H9 (cell line): ENCODE measurements at regions not wholly inside any gene's neighbourhood (a gene's known extent, or its start where the extent isn't known, plus 50 kb on each side); places are given as distances from the start of the nearest gene placed in this dataset.
A peak's percentile ranks its signal among the peaks of the same experiment; 100 is the strongest.

Experiments
- DNase-seq: peaks from one replicate; pipeline ENCODE4 v3.0.0-alpha.2; 2017
- H2AFZ ChIP-seq: one replicate; pipeline ENCODE4 v1.6.1; 2013; ENCODE audit warnings: mild to moderate bottlenecking, low read length, control low read depth, moderate library complexity
- H2AK5ac ChIP-seq: 2 replicates; pipeline ENCODE4 v1.6.1; 2013; ENCODE audit warnings: low read length, control low read depth, mixed read lengths; ENCODE audit not compliant: insufficient read length
- H2BK120ac ChIP-seq: one replicate; pipeline ENCODE4 v1.6.1; 2013; ENCODE audit warnings: low read depth, mild to moderate bottlenecking, low read length, control low read depth, inconsistent platforms; ENCODE audit not compliant: poor library complexity, severe bottlenecking
- H2BK12ac ChIP-seq: 2 replicates; pipeline ENCODE4 v1.6.1; 2013; ENCODE audit warnings: low read length, control low read depth, mixed read lengths, low read depth; ENCODE audit not compliant: insufficient read length
- H2BK15ac ChIP-seq: 2 replicates; pipeline ENCODE4 v1.6.1; 2013; ENCODE audit warnings: low read depth, low read length, control low read depth
- H2BK20ac ChIP-seq: one replicate; pipeline ENCODE4 v1.6.1; 2013; ENCODE audit warnings: low read depth, mild to moderate bottlenecking, low read length, control low read depth, inconsistent platforms; ENCODE audit not compliant: poor library complexity, severe bottlenecking
- H2BK5ac ChIP-seq: 2 replicates; pipeline ENCODE4 v1.6.1; 2013; ENCODE audit warnings: low read length, control low read depth, mixed read lengths; ENCODE audit not compliant: insufficient read length
- H3K14ac ChIP-seq: 2 replicates; pipeline ENCODE4 v1.6.1; 2013; ENCODE audit warnings: low read length, control low read depth; ENCODE audit not compliant: insufficient read depth
- H3K18ac ChIP-seq: 2 replicates; pipeline ENCODE4 v1.6.1; 2013; ENCODE audit warnings: low read depth, mild to moderate bottlenecking, mixed read lengths, low read length, control low read depth; ENCODE audit not compliant: insufficient read length
- H3K23ac ChIP-seq: 2 replicates; pipeline ENCODE4 v1.6.1; 2013; ENCODE audit warnings: low read length, control low read depth, mixed read lengths, low read depth; ENCODE audit not compliant: insufficient read length
- H3K23me2 ChIP-seq: 2 replicates; pipeline ENCODE4 v1.6.1; 2013; ENCODE audit warnings: low read depth, mild to moderate bottlenecking, mixed read lengths, low read length, control low read depth; ENCODE audit not compliant: insufficient read length, poor library complexity, severe bottlenecking
- H3K27ac ChIP-seq: 2 replicates; pipeline ENCODE4 v1.5.1; 2013; ENCODE audit warnings: low read length, control low read depth, mixed read lengths, low read depth; ENCODE audit not compliant: insufficient read length
- H3K27me3 ChIP-seq: 2 replicates; pipeline ENCODE4 v1.6.1; 2013; ENCODE audit warnings: low read length, control low read depth, inconsistent platforms; ENCODE audit not compliant: insufficient read depth
- H3K4ac ChIP-seq: 2 replicates; pipeline ENCODE4 v1.6.1; 2013; ENCODE audit warnings: low read depth, mild to moderate bottlenecking, control low read depth, inconsistent platforms, low read length, moderate library complexity
- H3K4me1 ChIP-seq: 2 replicates; pipeline ENCODE4 v1.6.1; 2013; ENCODE audit warnings: low read length, control low read depth, inconsistent platforms; ENCODE audit not compliant: insufficient read depth
- H3K4me2 ChIP-seq: 2 replicates; pipeline ENCODE4 v1.6.1; 2013; ENCODE audit warnings: low read length, control low read depth, mixed read lengths; ENCODE audit not compliant: insufficient read length, insufficient read depth
- H3K56ac ChIP-seq: 2 replicates; pipeline ENCODE4 v1.6.1; 2013; ENCODE audit warnings: low read depth, mild to moderate bottlenecking, mixed read lengths, low read length, control low read depth; ENCODE audit not compliant: insufficient read length
- H3K79me1 ChIP-seq: 2 replicates; pipeline ENCODE4 v1.6.1; 2013; ENCODE audit warnings: low read depth, mild to moderate bottlenecking, moderate library complexity, low read length, control low read depth, inconsistent platforms; ENCODE audit not compliant: insufficient read depth, poor library complexity, severe bottlenecking
- H3K79me2 ChIP-seq: 2 replicates; pipeline ENCODE4 v1.6.1; 2013; ENCODE audit warnings: low read length, control low read depth, inconsistent platforms; ENCODE audit not compliant: insufficient read depth
- H3K9ac ChIP-seq: 2 replicates; pipeline ENCODE4 v1.6.1; 2013; ENCODE audit warnings: low read length, control low read depth, mixed read lengths; ENCODE audit not compliant: insufficient read length; ENCODE audit errors: extremely low read depth
- H3K9me3 ChIP-seq: one replicate; pipeline ENCODE4 v1.6.1; 2013; ENCODE audit warnings: low read depth, low read length, inconsistent platforms; ENCODE audit not compliant: control insufficient read depth
- H3T11ph ChIP-seq: one replicate; pipeline ENCODE4 v1.6.1; 2013; ENCODE audit warnings: mild to moderate bottlenecking, low read length, control low read depth, inconsistent platforms
- H4K20me1 ChIP-seq: one replicate; pipeline ENCODE4 v1.6.1; 2013; ENCODE audit not compliant: control insufficient read depth, insufficient read length, insufficient read depth
- H4K5ac ChIP-seq: 2 replicates; pipeline ENCODE4 v1.6.1; 2013; ENCODE audit warnings: low read depth, mild to moderate bottlenecking, mixed read lengths, low read length, control low read depth; ENCODE audit not compliant: insufficient read length
- H4K8ac ChIP-seq: replicated peaks from 2 replicates; pipeline ENCODE4 v1.6.1; 2013; ENCODE audit warnings: low read length, control low read depth, mixed read lengths, low read depth; ENCODE audit not compliant: insufficient read length
- H4K91ac ChIP-seq: 2 replicates; pipeline ENCODE4 v1.6.1; 2013; ENCODE audit warnings: low read depth, mild to moderate bottlenecking, moderate library complexity, mixed read lengths, low read length, control low read depth; ENCODE audit not compliant: insufficient read length
- H3K27ac Mint-ChIP-seq, 3 experiments: 2 replicates in 2 of 3; 3 replicates in 1 of 3; pipeline ENCODE4 v1.8.0; 2020 to 2021; ENCODE audit warnings: mixed read lengths in 3 of 3, mild to moderate bottlenecking in 1 of 3, moderate library complexity in 1 of 3
- H3K27me3 Mint-ChIP-seq: 2 replicates; pipeline ENCODE4 v1.8.0; 2021; ENCODE audit warnings: low read depth, mild to moderate bottlenecking, moderate library complexity, mixed read lengths
- H3K36me3 Mint-ChIP-seq, 3 experiments: 2 replicates in 2 of 3; 3 replicates in 1 of 3; pipeline ENCODE4 v1.8.0; 2020 to 2021; ENCODE audit warnings: low read depth in 3 of 3, mixed read lengths in 3 of 3; ENCODE audit not compliant: insufficient read depth in 1 of 3
- H3K4me1 Mint-ChIP-seq, 2 experiments: 2 replicates each; pipeline ENCODE4 v1.8.0; 2020; ENCODE audit warnings: mixed read lengths in 2 of 2
- H3K4me3 Mint-ChIP-seq, 2 experiments: 2 replicates in 1 of 2; 3 replicates in 1 of 2; pipeline ENCODE4 v1.8.0; 2020 to 2021; ENCODE audit warnings: mild to moderate bottlenecking in 2 of 2, mixed read lengths in 2 of 2, moderate library complexity in 1 of 2
- H3K9me3 Mint-ChIP-seq, 2 experiments: 2 replicates in 1 of 2; 3 replicates in 1 of 2; pipeline ENCODE4 v1.8.0; 2020; ENCODE audit warnings: mild to moderate bottlenecking in 2 of 2, mixed read lengths in 2 of 2, moderate library complexity in 1 of 2
- WGBS: extraction: QIAGEN DNeasy Blood & Tissue Kit; methylation state at CpG from one replicate; pipeline ENCODE4 v1.1.7; 2013; ENCODE audit warnings: missing lambda C conversion rate, low lambda C conversion rate, mixed read lengths; ENCODE audit not compliant: insufficient read length; ENCODE audit errors: extremely low coverage; 5-methylcytosine and 5-hydroxymethylcytosine counted together
- TF ChIP-seq, protein P1 (sequence below): fragments of 200-600 bp; sonication (generic); conservative IDR thresholded peaks from 3 replicates; pipeline ENCODE4 v1.8.0; 2021; ENCODE audit warnings: antibody characterized with exemption, mild to moderate bottlenecking

DNA sequence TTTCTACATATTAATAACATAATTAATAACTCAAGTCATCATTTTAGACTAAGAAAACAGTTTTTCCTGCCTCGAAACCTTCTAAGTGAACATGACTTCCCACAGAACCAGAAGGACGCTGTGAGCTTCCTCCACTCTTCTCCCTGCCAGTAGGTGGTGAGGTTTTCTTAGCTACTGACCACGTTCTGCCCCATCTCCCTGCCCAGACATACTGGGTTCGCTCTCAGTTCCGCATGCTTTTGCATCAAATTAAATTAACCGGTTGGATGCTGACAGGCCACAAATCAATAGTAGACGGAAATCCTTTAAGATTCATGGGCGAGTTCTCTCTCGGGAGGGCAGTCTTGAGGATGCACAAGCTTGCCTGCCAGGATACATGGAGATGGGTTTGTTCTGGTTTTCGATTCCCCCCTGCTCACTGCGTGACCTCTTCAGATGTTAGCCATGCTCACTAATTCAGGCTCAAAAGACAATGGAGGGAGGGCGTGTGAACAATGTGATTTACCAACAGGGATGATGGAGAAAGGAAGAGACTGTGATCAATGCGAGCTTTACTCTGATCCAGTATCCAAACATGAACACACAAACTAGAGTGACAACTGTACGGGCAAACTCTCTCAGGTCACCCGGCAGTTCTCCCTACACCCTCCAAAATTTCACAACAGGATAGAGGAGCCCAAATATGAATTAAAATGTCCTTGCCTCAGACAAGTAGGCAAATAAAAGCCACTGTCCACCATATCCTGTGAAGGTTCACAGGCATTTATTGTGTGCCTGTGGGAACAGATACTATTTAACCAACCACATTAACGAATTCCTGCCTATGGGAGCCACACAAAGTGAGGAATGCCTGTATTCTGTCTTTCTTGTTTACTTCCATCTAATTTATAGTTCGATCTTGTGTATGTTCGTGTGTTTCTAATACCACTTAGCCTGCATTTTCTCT is 375.7 kb downstream of the EIPR1 start:
- DNase-seq = no peak
- no peak overlapping the region for H3K9ac ChIP-seq
- no peak overlapping the region for H4K91ac ChIP-seq
- no peak overlapping the region for H3T11ph ChIP-seq
- H3K18ac ChIP-seq = no peak overlapping the region
- no peak overlapping the region for H3K27ac Mint-ChIP-seq
- no peak overlapping the region for H2BK15ac ChIP-seq
- H2BK120ac ChIP-seq = no peak overlapping the region
- peaks cover 2% of the 10 kb centered on the region for H3K27me3 Mint-ChIP-seq
- no peaks in the 10 kb centered on the region for H3K9me3 ChIP-seq
- no peak overlapping the region for H3K23ac ChIP-seq
- H2BK5ac ChIP-seq = no peak overlapping the region
- H3K27me3 ChIP-seq = no peaks in the 10 kb centered on the region
- H3K4me2 ChIP-seq = no peak overlapping the region
- H3K79me1 ChIP-seq = no peaks in the 10 kb centered on the region
- no peak overlapping the region for H3K14ac ChIP-seq
- TF ChIP-seq, protein P1, sequence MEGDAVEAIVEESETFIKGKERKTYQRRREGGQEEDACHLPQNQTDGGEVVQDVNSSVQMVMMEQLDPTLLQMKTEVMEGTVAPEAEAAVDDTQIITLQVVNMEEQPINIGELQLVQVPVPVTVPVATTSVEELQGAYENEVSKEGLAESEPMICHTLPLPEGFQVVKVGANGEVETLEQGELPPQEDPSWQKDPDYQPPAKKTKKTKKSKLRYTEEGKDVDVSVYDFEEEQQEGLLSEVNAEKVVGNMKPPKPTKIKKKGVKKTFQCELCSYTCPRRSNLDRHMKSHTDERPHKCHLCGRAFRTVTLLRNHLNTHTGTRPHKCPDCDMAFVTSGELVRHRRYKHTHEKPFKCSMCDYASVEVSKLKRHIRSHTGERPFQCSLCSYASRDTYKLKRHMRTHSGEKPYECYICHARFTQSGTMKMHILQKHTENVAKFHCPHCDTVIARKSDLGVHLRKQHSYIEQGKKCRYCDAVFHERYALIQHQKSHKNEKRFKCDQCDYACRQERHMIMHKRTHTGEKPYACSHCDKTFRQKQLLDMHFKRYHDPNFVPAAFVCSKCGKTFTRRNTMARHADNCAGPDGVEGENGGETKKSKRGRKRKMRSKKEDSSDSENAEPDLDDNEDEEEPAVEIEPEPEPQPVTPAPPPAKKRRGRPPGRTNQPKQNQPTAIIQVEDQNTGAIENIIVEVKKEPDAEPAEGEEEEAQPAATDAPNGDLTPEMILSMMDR = peak; percentile 43; the same call in 2 of the 3 replicates
- H3K9me3 Mint-ChIP-seq = no peaks in the 10 kb centered on the region
- H3K79me2 ChIP-seq = no peaks in the 10 kb centered on the region
- H3K4me3 Mint-ChIP-seq = no peak overlapping the region
- no peaks in the 10 kb centered on the region for H3K4me1 ChIP-seq
- H4K8ac ChIP-seq = no peak overlapping the region
- no peak overlapping the region for H3K56ac ChIP-seq
- no peak overlapping the region for H2BK20ac ChIP-seq
- no CpG with 5 or more reads among the region's 18 CpGs for WGBS
- no peak overlapping the region for H3K27ac ChIP-seq
- no peaks in the 10 kb centered on the region for H4K20me1 ChIP-seq
- H4K5ac ChIP-seq = no peak overlapping the region
- no peak overlapping the region for H2AK5ac ChIP-seq
- H2AFZ ChIP-seq = no peak overlapping the region
- H3K23me2 ChIP-seq = no peaks in the 10 kb centered on the region
- H3K4me1 Mint-ChIP-seq = no peaks in the 10 kb centered on the region; a peak in 1 of 4 replicates
- H3K4ac ChIP-seq = no peak overlapping the region
- H3K36me3 Mint-ChIP-seq = no peaks in the 10 kb centered on the region
- no peak overlapping the region for H2BK12ac ChIP-seq
